K562 (cell line): ENCODE measurements at regions not wholly inside any gene's neighbourhood (a gene's known extent, or its start where the extent isn't known, plus 50 kb on each side); places are given as distances from the start of the nearest gene placed in this dataset.

Source experiments
- ATAC-seq: fragments of 200-7000 bp; cut with Tn5 transposase; 3 replicates; pipeline ENCODE4 v1.9.1; 2020; ENCODE audit warnings: moderate library complexity
- BruUV-seq: library from RNA; stranded (reverse); fragments of 400-500 nt; replicated peaks from 2 replicates; lab custom pipeline; 2021; lab: Mats Ljungman, UMichigan
- CTCF ChIA-PET: fragments of 300-600 bp; formaldehyde crosslinking; extraction: SDS; loops from one replicate; lab custom pipeline; 2021; ENCODE audit warnings: low intra/inter-chr PET ratio; lab: Yijun Ruan, JAX
- POLR2A ChIA-PET: fragments of 300-600, 350-650 bp; sonication (Branson Sonifier 250); formaldehyde crosslinking; extraction: SDS; loops from one replicate; lab custom pipeline; 2021; ENCODE audit warnings: antibody characterized with exemption, inconsistent platforms; lab: Yijun Ruan, JAX
- DNase-seq, 4 experiments: peaks; one replicate each; pipeline versions ENCODE4 v3.0.0 to v3.0.0-alpha.2; 2011 to 2018; ENCODE audit warnings: low spot score in 3 of 4, mixed read lengths in 3 of 4; ENCODE audit errors: extremely low read depth in 1 of 4
- FAIRE-seq: peaks from 2 replicates; lab custom pipeline; 2011; peaks lifted over from hg19 to GRCh38; lab: Jason Lieb, UNC
- H2AFZ ChIP-seq: 2 replicates; pipeline ENCODE4 v1.6.0; 2011; ENCODE audit warnings: low read depth, low read length, control low read depth, inconsistent platforms
- H3K27ac ChIP-seq: fragments of 200-600 bp; 3 replicates; pipeline ENCODE4 v1.8.0; 2011; ENCODE audit warnings: low read depth, mild to moderate bottlenecking, control low read depth, inconsistent platforms, low read length, moderate library complexity, mixed read lengths; ENCODE audit errors: extremely low read depth
- H3K27me3 ChIP-seq, 2 experiments: fragments of 300-600 bp in 1 of 2; 2 replicates in 1 of 2; 3 replicates in 1 of 2; pipeline versions ENCODE4 v1.6.0 to v1.8.0; 2011; ENCODE audit warnings: inconsistent platforms in 2 of 2, low read length in 2 of 2, mild to moderate bottlenecking in 1 of 2, mixed read lengths in 1 of 2, moderate library complexity in 1 of 2; ENCODE audit not compliant: control insufficient read depth in 2 of 2, insufficient read depth in 2 of 2
- H3K36me3 ChIP-seq: fragments of 300-600 bp; 3 replicates; pipeline ENCODE4 v1.8.0; 2011; ENCODE audit warnings: mild to moderate bottlenecking, low read length, inconsistent platforms; ENCODE audit not compliant: control insufficient read depth, insufficient read depth
- H3K4me1 ChIP-seq, 2 experiments: fragments of 200-600 bp in 1 of 2; replicated peaks in 1 of 2; 2 replicates in 1 of 2; 3 replicates in 1 of 2; pipeline versions ENCODE4 v1.5.1 to v1.8.0; 2011; ENCODE audit warnings: inconsistent platforms in 2 of 2, low read length in 2 of 2, mild to moderate bottlenecking in 1 of 2, mixed read lengths in 1 of 2, moderate library complexity in 1 of 2; ENCODE audit not compliant: control insufficient read depth in 2 of 2, insufficient read depth in 2 of 2
- H3K4me2 ChIP-seq: 2 replicates; pipeline ENCODE4 v1.6.1; 2011; ENCODE audit warnings: low read length, control low read depth, inconsistent platforms, mixed read lengths; ENCODE audit not compliant: insufficient read depth
- H3K4me3 ChIP-seq: fragments of 200-600 bp; sonication (generic), shearing (Covaris generic); 2 replicates; pipeline ENCODE4 v1.5.1; 2016; ENCODE audit warnings: control low read depth, inconsistent platforms
- H3K79me2 ChIP-seq: fragments of 200-600 bp; 3 replicates; pipeline ENCODE4 v1.8.0; 2011; ENCODE audit warnings: low read length, inconsistent platforms; ENCODE audit not compliant: control insufficient read depth, insufficient read depth
- H3K9ac ChIP-seq, 2 experiments: 2 replicates each; pipeline versions ENCODE4 v1.6.0 to v1.6.1; 2011; ENCODE audit warnings: low read depth in 2 of 2, low read length in 2 of 2, control low read depth in 1 of 2, inconsistent platforms in 1 of 2, mild to moderate bottlenecking in 1 of 2, mixed read lengths in 1 of 2; ENCODE audit not compliant: insufficient read depth in 1 of 2
- H3K9me1 ChIP-seq: one replicate; pipeline ENCODE4 v1.6.0; 2011; ENCODE audit warnings: inconsistent platforms, mild to moderate bottlenecking, low read length, moderate library complexity; ENCODE audit not compliant: control insufficient read depth, insufficient read depth
- H3K9me3 ChIP-seq: replicated peaks from 2 replicates; pipeline ENCODE4 v1.5.1; 2011; ENCODE audit warnings: low read depth, low read length, inconsistent platforms; ENCODE audit not compliant: control insufficient read depth, insufficient read depth
- H4K20me1 ChIP-seq: replicated peaks from 2 replicates; pipeline ENCODE4 v1.6.1; 2011; ENCODE audit warnings: low read length, inconsistent platforms, mixed read lengths; ENCODE audit not compliant: control insufficient read depth, insufficient read depth
- ARID1B ChIP-seq: fragments of 450-650 bp; IDR thresholded peaks from 2 replicates; pipeline ENCODE4 v1.6.1; 2016; ENCODE audit warnings: antibody characterized with exemption, mild to moderate bottlenecking, inconsistent platforms
- C11orf30 ChIP-seq: fragments of 450-650 bp; IDR thresholded peaks from 2 replicates; pipeline ENCODE4 v1.6.1; 2016; ENCODE audit warnings: low read depth, mild to moderate bottlenecking
- CBFA2T2 ChIP-seq: fragments of 450-650 bp; conservative IDR thresholded peaks from 2 replicates; pipeline ENCODE4 v1.6.1; 2017; ENCODE audit warnings: mild to moderate bottlenecking
- CBX2 ChIP-seq: fragments of 200-600 bp; sonication (generic); IDR thresholded peaks from one replicate; pipeline ENCODE4 v1.6.1; 2012; ENCODE audit warnings: mild to moderate bottlenecking, low read length, inconsistent platforms; ENCODE audit not compliant: insufficient read depth, poor library complexity, severe bottlenecking
- HNRNPL ChIP-seq: fragments of 200-400 bp; formaldehyde crosslinking; IDR thresholded peaks from 2 replicates; pipeline ENCODE4 v1.6.1; 2017; ENCODE audit warnings: low read depth, mild to moderate bottlenecking, low read length
- MAFF ChIP-seq: IDR thresholded peaks from 2 replicates; pipeline ENCODE4 v1.6.1; 2012; ENCODE audit warnings: low read length, improper control_type of control experiment
- MAFG ChIP-seq: fragments of 450-650 bp; conservative IDR thresholded peaks from 2 replicates; pipeline ENCODE4 v1.6.1; 2016; ENCODE audit warnings: missing genetic modification characterization, missing compliant biosample characterization
- MAFK ChIP-seq: IDR thresholded peaks from 2 replicates; pipeline ENCODE4 v1.6.1; 2011; ENCODE audit warnings: low read length, improper control_type of control experiment
- ZNF274 ChIP-seq: IDR thresholded peaks from 2 replicates; pipeline ENCODE4 v1.6.1; 2011; ENCODE audit warnings: low read depth, mild to moderate bottlenecking, low read length, moderate library complexity, borderline replicate concordance
- ZNF316 ChIP-seq: fragments of 450-650 bp; IDR thresholded peaks from 2 replicates; pipeline ENCODE4 v1.6.1; 2016
- WGBS: fragments of 100-300 bp; shearing (Covaris generic); methylation state at CpG from one replicate; pipeline ENCODE4 v1.1.6; 2016; ENCODE audit warnings: low coverage, mixed read lengths; ENCODE audit not compliant: insufficient coverage; ENCODE audit errors: missing lambda C conversion rate; 5-methylcytosine and 5-hydroxymethylcytosine counted together
- in situ Hi-C: fragments of 300-500 bp; cut with MboI; formaldehyde crosslinking; loops from 4 replicates; pipeline ENCODE4 v1.15.0; 2018; ENCODE audit warnings: inconsistent platforms, mixed read lengths
- intact Hi-C: fragments of 100-400 bp; cut with micrococcal nuclease; formaldehyde crosslinking; loops from 2 replicates; pipeline ENCODE4 v1.14.2; 2022
- TF ChIP-seq, protein P1 (sequence below): fragments of 450-650 bp; IDR thresholded peaks from 2 replicates; pipeline ENCODE4 v1.6.1; 2016; ENCODE audit warnings: missing biosample characterization, missing genetic modification characterization

DNA sequence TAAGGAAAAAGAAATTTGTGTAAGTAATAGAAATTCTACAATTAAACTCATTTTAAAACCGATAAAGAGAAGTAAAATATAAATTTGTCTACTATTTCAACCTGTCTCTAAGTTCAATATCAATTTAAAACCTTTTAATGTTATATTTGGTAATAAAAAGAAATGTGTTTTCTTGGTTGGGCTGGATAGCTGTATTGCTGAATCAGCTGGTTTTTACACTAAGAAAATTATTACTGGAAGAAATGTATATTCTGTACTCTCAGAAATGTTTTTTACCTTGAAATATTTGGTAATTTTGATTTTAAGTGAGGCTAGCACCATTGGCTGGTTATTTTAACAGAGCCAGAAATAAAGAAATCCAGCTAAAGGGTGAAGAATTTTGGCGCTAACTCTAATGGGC, 87.1 kb upstream of the CNTNAP4 start:
- 0% methylated on average over 2 of the region's 2 CpGs for WGBS
- no peak for ATAC-seq
- no peaks in the 10 kb centered on the region for H3K36me3 ChIP-seq
- BruUV-seq = no TSS peak
- no peak overlapping the region for H3K9ac ChIP-seq
- CTCF ChIA-PET = no interaction called here
- H2AFZ ChIP-seq = no peak overlapping the region
- no peak for DNase-seq
- H3K4me2 ChIP-seq = no peak overlapping the region
- POLR2A ChIA-PET = no interaction called here
- in situ Hi-C loops = no loop called here
- no peaks in the 10 kb centered on the region for H3K4me1 ChIP-seq
- no peaks in the 10 kb centered on the region; the same call in 1 of the 2 replicates for H3K9me3 ChIP-seq
- H4K20me1 ChIP-seq = no peaks in the 10 kb centered on the region
- no peaks in the 10 kb centered on the region for H3K27me3 ChIP-seq
- H3K79me2 ChIP-seq = no peaks in the 10 kb centered on the region
- FAIRE-seq = no peak
- TF ChIP-seq MAFG = peak; percentile 41; the same call in 1 of the 2 replicates
- TF ChIP-seq MAFK = peak; percentile 79
- peak; percentile 76 for TF ChIP-seq MAFF
- TF ChIP-seq C11orf30 = peak; percentile 36; the same call in 1 of the 2 replicates
- peak; percentile 72 for TF ChIP-seq ZNF316
- TF ChIP-seq CBX2 = no peak
- H3K9me1 ChIP-seq = no peaks in the 10 kb centered on the region
- H3K27ac ChIP-seq = no peak overlapping the region
- no peak overlapping the region for H3K4me3 ChIP-seq
- intact Hi-C loops = no loop called here

DNA sequence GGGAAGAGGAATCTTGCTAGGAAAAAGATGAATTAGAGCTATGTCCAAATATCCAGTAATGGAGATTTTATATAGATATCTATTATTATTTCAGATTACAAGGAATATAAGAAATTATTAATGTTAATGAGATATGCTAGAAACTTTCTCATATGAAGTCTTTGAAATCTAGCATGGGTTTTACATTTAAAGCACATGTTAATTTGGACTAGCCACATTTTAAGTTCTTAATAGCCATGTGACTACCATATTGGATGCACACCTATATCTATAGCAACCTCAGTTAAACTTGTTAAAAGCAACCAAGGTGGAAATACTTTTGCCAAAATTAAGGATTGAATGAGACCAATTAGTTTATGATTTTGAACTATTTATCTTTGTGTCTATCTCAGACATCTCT, 86.7 kb upstream of the CNTNAP4 start:
- H3K9me1 ChIP-seq = no peaks in the 10 kb centered on the region
- in situ Hi-C loops (no loop called here), intact Hi-C loops (no loop called here)
- POLR2A ChIA-PET = no interaction called here
- H3K9me3 ChIP-seq = no peaks in the 10 kb centered on the region; the same call in 1 of the 2 replicates
- DNase-seq (no peak), ATAC-seq (no peak), FAIRE-seq (no peak)
- H3K79me2 ChIP-seq = no peaks in the 10 kb centered on the region
- no peaks in the 10 kb centered on the region for H3K4me1 ChIP-seq
- no peak overlapping the region for H3K9ac ChIP-seq
- CTCF ChIA-PET = no interaction called here
- no peaks in the 10 kb centered on the region for H3K36me3 ChIP-seq
- H3K27ac ChIP-seq = no peak overlapping the region
- no peak overlapping the region for H3K4me2 ChIP-seq
- TF ChIP-seq HNRNPL (no peak), ARID1B (no peak), ZNF274 (no peak), CBFA2T2 (no peak)
- TF ChIP-seq, protein P1, sequence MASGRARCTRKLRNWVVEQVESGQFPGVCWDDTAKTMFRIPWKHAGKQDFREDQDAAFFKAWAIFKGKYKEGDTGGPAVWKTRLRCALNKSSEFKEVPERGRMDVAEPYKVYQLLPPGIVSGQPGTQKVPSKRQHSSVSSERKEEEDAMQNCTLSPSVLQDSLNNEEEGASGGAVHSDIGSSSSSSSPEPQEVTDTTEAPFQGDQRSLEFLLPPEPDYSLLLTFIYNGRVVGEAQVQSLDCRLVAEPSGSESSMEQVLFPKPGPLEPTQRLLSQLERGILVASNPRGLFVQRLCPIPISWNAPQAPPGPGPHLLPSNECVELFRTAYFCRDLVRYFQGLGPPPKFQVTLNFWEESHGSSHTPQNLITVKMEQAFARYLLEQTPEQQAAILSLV (tag) = no peak
- no TSS peak for BruUV-seq
- H4K20me1 ChIP-seq = no peaks in the 10 kb centered on the region
- no peak overlapping the region for H2AFZ ChIP-seq
- no peak overlapping the region for H3K4me3 ChIP-seq
- H3K27me3 ChIP-seq = no peaks in the 10 kb centered on the region
